GM21515 (cell line): ENCODE measurements at regions not wholly inside any gene's neighbourhood (a gene's known extent, or its start where the extent isn't known, plus 50 kb on each side); places are given as distances from the start of the nearest gene placed in this dataset.
"Not testable (repeated sequence)": the region's sequence is repeated elsewhere in the genome, so short reads cannot be mapped to it uniquely, and the experiment has no call there.

Source experiments
- ATAC-seq: cut with Tn5 transposase; IDR thresholded peaks from one replicate; pipeline ENCODE4 v1.9.1; 2021; ENCODE audit not compliant: unreplicated experiment

DNA sequence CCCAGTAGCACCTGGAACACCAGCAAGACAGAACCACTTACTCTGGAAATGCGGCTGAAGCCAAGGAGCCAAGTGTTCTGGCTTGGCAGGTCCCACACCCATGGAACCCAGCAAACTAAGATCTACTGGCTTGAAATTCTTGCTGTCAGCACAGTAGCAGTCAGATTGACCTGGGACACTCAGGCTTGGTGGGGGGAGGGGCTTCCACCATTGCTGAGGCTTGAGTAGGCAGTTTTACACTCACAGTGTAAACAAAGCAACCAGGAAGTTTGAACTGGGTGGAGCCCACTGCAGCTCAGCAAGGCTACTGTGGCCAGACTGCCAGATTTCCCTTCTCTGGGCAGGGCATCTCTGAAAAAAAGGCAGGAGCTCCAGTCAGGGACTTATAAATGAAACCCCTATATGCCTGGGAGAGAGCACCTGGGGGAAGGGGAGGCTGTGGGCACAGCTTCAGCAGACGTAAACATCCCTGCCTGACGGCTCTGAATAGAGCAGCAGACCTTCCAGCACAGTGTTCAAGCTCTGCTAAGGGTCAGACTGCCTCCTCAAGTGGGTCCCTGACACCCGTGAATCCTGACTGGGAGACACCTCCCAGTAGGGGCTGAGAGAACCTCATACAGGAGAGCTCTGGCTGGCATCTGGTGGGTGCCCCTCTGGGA, 121.2 kb downstream of the MTERF1 start:
- ATAC-seq, result no peak

- ATAC-seq, result no peak
Observed at GRCh38 chr7:91767820-91768219, 112.7 kb downstream of the MTERF1 start.

- ATAC-seq, result no peak
Observed at GRCh38 chr7:91771394-91771793, 109.1 kb downstream of the MTERF1 start.

GRCh38 chr7:91771921-91772815, 108.3 kb downstream of the MTERF1 start:
- ATAC-seq, result no peak

GRCh38 chr7:91776171-91776570, 104.3 kb downstream of the MTERF1 start:
- ATAC-seq, result no peak

DNA sequence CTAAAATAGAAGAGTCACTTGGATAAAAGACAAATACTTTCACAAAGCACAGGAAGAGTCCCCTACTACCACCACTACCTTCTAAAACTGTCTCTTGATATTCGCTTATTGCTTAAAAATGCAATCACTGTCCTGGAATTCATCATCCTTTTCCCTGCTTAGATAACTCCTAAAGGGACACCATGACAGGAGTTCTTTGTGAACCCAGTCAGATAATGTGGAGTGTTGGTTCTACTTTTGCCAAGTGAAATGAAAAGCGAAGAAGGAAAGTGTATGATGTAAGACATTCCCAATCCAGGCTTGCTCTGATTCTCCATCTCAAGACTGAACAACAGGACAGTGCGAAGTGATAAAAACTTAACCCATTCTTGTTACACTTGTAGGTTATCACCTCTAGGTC, 103.0 kb downstream of the MTERF1 start:
- no peak for ATAC-seq

GRCh38 chr7:91778416-91778815, 102.1 kb downstream of the MTERF1 start:
- ATAC-seq, result no peak

- no peak for ATAC-seq
Observed at GRCh38 chr7:91780521-91780920, 100.0 kb downstream of the MTERF1 start.

DNA sequence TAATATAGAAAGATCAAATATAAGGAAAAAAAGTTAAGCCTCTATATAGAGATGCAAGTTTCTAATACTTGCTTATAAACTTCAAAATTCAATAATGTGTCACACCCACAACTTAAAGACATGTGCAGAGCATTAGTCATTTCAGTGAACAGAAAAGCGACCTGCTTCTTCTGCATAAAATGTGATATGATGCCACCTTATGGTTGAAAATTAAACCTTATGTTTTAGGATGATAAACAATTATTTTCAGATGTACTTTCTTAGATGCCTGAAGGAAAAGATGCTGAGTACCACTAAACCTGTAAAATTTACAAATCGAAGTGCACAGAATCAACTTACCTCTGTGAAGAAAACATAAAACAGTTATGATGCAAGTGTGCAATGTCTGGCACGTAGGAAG, 96.0 kb downstream of the MTERF1 start:
- no peak for ATAC-seq

DNA sequence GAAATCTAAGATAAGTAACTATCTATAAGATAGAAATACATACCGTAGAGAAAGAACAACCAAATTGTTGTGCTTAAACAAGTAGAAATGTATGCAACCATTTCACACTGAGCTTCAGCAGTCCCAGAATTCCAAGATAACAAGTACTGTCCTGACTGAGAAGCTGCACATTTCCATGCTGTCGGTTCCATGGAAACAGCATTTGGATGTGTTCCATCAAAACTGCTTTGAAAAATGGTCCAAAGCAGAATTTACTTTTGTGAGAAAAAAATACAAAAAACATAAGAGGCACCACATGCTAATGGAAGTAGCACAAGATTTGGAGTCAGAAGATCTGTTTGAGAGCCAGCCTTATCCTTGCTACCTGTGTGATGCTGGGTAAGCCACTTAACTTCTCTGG, 92.6 kb downstream of the MTERF1 start:
- no peak for ATAC-seq

- ATAC-seq, result no peak
Observed at GRCh38 chr7:91789086-91789485, 91.4 kb downstream of the MTERF1 start.

DNA sequence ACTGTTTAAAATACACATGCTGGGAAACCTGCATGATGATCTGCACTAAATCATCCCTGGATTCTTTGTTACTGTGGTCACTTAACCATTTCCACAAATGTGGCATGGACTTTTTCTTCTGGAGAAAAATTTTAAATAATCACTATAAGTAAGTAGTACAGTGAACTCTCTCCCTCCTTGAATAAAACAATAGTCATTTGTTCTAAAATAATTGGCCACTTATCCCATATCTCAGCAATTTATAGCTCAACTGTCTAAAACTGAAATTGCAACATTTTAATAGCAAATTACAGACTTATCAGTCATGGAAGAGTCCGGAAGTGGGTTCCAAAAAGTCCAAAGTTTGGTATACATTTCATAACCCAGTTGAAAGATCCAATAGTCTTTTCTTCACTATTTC, 90.9 kb downstream of the MTERF1 start:
- ATAC-seq, result no peak

DNA sequence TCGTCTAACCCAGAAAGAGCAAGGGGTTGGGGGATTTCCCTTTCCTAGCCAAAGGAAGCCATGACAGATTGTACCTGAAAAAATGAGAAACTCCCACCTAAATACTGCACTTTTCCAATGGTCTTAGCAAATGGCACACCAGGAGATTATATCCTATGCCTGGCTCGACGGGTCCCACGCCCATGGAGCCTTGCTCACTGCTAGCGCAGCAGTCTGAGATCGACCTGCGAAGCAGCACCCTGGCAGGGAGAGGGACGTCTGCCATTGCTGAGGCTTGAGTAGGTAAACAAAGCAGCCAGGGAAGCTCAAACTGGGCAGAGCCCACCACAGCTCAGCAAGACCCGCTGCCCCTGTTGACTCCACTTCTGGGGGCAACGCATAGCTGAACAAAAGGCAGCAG, 89.9 kb downstream of the MTERF1 start:
- not testable (repeated sequence) for ATAC-seq

GRCh38 chr7:91796122-91796521, 84.4 kb downstream of the MTERF1 start:
- ATAC-seq, result no peak

- ATAC-seq, result no peak
Observed at GRCh38 chr7:91798425-91798824, 82.1 kb downstream of the MTERF1 start.

DNA sequence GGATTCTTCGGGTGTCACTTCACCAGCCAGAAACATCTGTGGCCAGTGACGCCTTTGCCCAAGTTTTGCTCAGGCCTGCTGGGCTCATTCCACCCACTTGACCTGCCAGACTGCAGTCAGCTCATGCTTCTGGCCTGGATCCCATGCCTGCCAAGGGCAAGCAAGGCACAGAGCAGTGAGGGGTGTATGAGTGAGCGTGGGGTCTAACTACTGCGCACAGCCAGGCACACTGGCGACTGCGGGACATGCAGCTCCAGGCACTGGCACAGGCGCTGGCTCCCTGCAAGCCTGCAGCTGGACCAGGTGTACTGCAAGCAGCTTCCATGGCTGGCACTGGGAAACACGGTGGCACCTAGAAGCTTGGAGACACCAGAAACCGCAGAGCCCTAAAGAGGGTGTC, 80.1 kb downstream of the MTERF1 start:
- ATAC-seq, result no peak

DNA sequence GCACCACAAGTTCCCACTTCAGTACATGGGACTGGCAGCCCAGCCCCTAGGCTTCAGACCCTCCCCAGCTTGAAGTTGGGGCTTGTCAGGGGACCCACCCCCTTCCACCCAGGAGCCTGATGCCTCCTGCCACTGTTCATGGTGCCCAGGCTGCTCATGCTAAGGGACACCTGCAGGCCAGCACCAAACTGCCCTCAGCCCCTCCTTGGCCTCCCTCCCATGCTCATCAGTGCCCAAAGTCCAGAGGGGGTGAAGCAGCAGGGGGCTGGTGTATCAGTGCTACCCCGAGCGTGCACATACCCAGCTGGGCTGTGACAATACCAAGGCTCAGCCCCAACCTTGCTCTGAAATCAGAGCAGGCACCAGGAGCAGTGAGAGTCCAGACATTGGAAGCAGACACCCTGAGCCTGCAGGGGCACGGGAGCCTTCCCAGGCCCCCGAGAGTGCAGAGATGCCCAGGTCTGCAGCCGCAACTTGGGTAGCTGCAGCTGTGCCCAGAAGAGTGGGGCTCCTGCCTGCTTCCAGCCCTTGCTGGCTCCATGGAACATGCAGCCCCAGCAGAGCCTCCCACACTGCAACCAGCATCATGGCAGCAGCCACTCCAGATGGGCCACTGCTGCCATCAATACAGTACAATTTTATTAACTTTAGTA, 79.0 kb downstream of the MTERF1 start:
- no peak for ATAC-seq

DNA sequence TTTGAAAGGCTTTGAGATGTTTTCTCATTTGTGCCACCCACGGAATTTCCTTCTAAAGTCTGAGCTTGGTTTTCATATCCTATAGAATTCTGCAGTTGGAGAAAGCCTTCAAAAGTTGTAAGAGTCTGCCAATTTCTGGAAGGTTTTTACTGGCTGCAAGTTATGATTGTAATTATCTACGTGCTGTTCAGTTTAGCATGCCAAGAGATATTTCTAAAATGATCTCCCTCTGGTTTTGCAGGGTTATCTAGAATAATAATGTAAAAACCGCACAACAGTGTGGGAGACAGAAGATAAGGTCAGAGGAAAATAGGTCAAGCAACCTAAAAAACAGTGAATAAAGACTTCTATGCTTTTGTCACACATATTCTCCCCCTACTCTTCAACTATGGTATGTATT, 69.3 kb downstream of the MTERF1 start:
- no peak for ATAC-seq

- no peak for ATAC-seq
Observed at GRCh38 chr7:91811641-91812040, 68.9 kb downstream of the MTERF1 start.

GRCh38 chr7:91812388-91812787, 68.1 kb downstream of the MTERF1 start:
- ATAC-seq, result no peak

GRCh38 chr7:91814189-91814588, 66.3 kb downstream of the MTERF1 start:
- peak; percentile 85 for ATAC-seq
